HG02678 (cell line): ENCODE measurements at regions not wholly inside any gene's neighbourhood (a gene's known extent, or its start where the extent isn't known, plus 50 kb on each side); places are given as distances from the start of the nearest gene placed in this dataset.

Experiments used
- ATAC-seq: cut with Tn5 transposase; IDR thresholded peaks from one replicate; pipeline ENCODE4 v1.9.1; 2021; ENCODE audit warnings: mild to moderate bottlenecking, moderate library complexity; ENCODE audit not compliant: unreplicated experiment

DNA sequence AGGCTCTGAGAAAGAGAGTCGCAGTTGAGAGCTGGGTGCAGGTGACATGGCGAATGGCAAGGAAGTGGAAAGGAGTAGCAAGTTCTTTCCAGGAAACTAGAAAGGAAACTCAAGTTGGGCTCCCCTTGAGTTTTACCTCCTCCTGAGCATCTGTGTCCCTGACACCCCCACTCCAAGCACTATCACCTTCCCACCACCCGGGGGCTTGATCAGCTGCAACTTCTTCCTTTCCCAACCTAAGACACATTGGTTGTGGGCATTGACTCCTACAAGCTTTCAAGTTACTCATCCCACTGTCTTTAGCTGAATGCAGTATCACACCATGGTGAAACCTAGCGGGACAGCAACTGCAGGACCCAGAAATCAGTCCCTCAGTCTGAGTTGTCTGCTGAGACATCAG, 256.6 kb upstream of the NR2F2 start:
- ATAC-seq: no peak

DNA sequence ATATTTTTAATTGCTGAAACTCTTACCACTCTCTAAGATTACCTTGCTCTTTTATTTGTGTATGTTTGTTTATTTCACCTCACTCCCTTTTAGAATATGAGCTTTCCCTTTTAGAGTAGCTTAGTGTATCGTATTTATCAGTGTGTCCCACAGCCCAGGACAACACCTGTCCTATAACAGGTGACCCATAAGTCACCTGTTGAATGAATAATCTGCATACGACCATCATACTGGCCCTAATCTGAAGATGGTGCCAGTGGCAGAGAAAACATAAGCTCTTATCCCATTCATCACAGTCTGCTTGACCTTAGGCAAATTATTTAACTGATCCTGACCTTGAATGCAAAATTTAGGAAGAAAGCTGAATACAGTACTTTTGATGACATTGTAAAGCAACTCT, 254.6 kb upstream of the NR2F2 start:
- ATAC-seq: no peak

DNA sequence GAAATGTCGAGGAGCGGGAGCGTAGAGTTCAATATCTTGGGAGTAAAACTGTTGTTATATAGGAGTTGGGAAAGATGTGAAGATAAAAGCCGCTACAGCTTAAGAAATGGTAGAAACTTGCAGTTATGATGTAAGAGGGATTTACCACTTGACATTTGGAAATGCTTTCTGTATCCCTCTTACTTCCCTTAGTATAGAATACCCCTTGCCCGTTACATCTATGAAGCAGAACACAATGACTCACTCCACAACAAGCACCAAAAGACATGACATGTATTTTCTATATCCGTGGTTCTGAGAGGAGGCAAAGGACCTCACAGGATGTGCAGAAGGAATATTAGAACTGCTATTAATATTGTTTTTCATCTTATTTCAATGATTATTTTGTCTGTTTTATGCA, 254.2 kb upstream of the NR2F2 start:
- ATAC-seq: no peak

DNA sequence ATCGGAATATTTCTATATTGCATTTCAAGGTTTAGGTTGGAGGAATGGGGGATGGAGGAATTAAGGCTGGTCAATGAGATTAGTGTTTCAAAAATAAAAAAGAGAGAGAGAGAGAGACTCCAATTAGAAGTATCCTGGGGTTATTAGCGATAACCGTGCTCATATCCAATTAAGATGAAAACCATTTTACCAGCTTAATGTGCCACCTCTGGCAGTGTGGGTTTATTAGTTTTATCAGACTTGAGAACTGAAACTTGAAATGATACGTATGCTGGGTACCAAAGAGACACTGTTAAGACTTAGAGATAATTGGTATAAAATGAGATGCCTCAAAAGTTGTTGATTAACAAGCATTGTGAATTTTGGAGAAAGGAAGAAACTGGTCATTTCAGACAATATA, 251.5 kb upstream of the NR2F2 start:
- no peak for ATAC-seq

DNA sequence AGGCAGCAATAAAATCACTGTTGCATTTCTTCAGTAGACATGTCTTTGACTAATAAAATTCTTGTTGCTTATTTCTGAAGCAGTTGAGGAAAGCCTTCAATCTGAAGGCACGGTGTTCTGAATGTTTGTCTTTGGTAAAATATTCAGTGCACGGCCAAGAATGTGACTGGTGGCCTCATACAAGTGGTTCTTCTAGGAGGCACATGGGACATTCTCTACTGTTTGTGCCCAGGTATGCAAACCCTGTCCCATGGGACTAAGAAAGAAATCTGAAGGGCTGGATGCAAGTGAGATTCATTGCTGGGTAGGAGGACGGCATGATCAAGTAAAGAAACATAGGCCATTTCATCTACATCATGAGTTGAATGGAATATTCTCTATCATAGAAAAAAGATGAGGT, 250.6 kb upstream of the NR2F2 start:
- no peak for ATAC-seq

DNA sequence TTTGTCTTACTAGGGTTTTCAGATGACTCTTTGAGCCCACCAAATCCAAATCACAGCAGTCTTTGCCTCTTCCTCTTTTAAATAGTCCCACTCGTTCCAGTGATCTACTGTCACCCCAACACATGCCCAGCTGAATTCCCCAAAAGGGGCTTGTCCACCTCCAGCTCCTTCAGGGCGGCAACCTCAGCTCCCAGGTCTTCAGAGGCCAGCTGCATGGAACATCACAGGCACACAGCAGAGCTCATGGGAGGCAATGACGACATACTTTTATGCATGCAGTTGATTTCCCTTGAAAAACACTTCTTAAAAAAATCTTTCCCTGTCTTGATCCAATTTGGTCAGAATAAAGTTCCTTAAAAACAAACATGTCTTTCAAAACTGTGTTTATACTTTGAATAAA, 244.3 kb upstream of the NR2F2 start:
- no peak for ATAC-seq

DNA sequence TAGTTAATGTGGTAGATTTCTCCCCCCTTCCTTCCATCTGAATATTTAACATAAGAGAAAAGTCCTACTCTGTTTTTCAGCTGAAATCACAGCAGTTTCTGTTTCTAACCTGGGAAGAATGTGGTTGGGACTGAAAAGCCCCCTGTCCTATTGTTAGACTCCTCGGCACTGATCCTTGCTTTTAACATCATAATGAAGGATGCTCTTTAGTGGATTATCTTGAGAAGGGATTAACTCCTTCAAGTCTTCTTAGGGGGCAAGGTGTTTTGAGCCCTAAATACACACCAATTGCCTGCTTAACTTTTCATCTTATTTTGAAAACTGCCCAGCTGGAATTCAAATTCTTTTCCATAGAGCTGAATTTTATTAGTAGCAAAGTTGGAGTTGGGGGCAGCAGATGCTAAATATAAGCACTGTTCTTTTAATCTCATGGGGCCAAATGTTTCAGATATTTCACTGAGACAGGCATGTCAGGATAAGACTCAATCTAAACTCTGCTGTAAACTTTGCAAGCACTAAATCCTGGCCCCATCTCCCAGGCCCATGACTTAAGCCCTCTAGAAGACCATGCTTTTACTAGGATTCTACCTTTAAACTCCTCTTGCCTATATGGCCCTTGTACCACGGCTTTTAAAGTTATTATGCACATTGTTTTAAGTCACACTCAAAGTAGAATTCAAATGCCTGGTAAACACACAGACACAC, 243.2 kb upstream of the NR2F2 start:
- no peak for ATAC-seq

DNA sequence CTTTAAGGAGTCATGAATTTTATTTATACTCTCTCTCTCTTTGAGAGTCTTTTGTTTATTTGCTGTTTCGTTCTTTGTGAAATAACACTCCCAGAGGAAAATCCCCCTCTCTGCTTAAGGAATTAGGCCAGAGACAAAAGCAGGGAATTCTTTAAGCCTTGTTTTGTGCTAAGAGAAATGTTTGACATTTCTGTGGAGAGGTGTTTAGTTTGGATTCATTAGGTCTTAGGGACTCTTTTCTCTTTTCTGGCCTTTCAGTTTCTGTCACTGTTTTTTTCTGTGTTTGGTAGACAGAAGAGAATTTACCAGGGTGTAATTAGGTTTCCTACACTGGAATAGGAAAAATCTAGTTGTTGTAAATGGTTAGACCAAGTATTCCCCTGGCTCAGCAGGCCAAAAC, 241.8 kb upstream of the NR2F2 start:
- no peak for ATAC-seq

DNA sequence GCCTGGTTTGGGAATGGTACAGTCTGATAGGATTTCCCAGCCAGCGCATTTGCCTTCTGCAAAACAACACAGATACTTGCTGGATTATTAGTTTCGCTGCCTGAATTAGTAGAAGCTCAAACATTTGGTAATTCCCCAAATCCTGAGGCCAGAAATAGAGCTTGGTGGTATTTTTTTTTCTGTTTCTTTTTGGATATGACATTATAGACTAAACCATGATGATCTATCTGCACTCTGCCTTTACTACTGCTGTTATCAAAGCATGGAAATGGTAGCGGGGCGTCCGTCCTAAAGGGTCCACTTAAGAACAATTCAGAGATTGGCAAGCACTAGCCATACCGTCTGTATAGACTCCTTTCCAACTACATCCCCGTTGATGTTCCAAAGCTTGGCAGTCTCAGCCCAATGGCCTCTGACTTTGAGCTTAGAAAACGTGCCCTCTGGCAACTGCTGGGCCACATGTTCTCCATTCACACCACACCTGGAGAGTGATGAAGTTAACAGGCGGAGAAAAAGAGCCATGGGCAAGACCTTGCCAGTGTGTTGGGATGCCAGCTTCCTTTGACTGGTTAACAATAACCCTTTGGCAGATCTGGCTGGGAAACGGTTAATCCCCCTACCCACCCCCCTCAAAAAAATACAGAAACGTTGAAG, 241.0 kb upstream of the NR2F2 start:
- ATAC-seq: no peak

DNA sequence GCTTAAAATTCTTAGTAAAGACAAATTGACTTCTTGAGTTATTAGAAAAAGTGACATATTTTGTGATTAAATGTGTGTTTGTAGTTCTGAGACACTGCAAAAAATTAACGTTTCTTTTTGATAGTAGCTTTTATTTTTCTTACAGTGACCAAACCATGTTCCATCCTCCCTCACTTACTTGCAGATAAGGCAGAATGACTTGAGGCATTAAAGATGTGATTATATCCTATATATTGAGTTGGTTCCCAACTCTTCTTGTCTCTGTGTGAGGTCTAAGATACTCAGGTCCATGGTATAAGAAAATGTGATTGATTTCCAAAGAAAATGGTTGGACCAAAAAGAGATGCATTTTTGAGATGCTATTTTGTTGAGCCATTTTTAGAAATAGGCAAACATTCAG, 238.3 kb upstream of the NR2F2 start:
- ATAC-seq: no peak

DNA sequence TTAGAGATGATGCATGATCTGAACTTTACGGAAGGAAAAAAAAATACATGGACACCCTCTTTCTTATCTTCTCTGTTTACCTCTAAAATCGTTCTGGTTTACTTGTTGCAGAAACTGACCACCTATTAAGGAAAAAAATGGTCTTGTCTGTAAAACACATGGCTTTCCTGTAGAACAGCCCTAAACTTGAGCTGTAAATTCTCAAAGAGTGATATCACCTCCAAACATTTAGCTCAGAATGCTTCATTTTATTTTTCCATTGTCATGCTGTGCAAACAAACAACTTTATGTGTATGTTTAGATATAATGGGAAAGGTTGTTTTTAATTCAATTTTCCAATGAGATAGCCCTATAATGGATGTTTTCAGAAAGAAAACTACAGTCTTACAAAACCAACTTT, 237.4 kb upstream of the NR2F2 start:
- ATAC-seq: no peak

DNA sequence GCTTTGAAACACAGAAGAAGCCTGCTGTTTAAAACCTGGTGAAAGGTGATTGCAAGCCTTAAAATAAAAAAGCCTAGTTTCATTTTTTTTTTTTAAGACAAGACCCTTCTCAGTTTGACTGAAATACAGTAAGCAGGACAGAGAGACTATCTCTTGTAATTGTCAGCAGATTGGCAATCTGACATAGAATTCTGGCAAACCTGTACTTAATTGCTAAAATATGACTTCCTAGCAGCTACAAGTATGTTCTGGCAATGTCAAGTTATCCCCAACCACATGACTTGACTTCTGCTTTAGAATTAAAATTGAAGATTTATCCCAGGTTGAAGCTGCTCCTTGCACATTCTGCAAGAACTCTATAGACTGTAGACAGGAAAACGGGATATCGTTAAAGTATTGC, 232.8 kb upstream of the NR2F2 start:
- ATAC-seq: no peak

DNA sequence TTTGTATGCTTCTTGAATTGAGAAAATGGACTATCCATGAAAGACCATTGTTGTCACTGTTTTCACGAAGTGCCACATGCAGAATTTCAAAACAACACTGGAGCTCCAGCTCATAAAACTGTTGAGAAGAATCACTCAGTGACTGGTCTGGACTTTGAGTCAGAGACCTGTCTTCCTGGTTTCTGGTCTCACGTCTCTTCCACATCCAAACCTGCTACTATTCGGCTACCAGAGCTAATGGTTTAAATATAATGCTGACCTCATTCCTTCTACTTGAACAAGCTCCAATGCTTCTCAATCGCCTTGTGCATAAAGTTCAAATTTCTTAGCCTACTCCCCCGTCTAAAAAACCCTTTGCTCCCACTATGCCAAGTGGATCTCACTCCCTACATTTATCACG, 227.9 kb upstream of the NR2F2 start:
- ATAC-seq: no peak

DNA sequence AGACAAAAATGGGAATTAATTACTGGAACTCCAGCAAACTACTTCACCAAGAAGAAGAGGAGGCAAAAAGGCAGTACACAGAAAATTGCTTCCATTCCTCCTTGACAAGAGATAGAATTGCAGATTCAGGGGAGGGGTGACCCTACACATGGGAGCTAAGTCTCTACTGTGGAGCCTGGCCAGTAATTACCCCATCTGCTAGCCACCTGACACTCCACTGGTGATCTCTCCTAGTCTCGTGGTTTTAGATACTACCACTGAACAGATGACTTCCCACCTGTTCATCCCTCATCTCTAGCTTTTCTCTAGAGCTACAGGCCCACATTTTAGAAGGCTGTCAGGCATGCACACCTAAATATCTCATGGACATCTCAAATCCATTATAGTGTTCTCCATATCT, 224.3 kb upstream of the NR2F2 start:
- ATAC-seq: no peak

DNA sequence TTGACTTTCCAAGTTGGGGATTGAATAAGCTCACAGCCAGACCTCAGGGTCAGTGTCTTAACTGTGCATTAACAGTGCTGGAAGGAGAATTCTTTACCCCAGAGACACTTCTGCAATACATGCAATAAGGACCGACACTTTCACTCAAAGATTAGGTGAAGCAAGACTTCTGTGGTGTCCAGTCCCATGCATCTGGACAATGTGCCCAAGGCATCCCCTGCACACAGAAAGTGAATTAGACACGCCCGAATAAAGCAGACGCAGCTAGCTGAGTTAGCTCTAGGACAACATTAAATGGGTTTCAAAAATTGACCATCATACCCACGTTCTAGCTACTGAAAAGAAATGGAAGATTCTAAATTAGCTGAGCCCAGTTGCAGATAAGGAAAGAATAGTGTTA, 223.9 kb upstream of the NR2F2 start:
- no peak for ATAC-seq

DNA sequence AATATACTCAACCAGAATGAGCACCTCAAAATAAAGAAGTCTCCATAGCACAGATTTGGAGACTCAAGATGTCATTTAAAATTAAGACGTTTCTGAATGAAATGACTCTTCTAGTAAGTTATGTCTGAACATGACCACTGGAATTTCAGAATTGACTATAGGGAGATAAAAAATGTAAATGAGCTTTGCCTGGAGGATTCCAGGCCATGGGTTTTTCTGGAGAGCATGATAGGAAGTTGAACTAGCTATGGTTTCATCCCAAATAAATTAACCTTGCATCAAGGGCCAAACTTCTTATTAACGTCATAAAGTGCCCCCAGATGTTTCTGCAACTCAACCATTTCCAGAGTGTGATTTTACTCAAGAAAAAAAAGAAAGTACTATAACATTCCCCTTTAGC, 222.6 kb upstream of the NR2F2 start:
- ATAC-seq: no peak

DNA sequence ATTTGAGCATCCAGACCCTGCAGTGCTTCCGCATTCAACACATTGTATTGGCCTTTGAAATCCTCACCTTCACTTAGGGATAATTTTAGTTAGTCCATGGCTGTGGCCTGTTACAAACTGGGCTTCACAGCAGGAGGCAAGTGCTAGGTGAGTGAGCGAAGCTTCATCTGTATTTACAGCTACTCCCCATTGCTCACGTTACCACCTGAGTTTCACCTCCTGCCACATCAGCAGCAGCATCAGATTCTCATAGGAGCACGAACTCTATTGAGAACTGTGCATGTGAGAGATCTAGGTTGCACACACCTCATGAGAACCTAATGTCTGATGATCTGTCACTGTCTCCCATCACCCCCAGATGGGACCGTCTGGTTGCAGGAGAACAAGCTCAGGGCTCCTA, 222.1 kb upstream of the NR2F2 start:
- no peak for ATAC-seq

DNA sequence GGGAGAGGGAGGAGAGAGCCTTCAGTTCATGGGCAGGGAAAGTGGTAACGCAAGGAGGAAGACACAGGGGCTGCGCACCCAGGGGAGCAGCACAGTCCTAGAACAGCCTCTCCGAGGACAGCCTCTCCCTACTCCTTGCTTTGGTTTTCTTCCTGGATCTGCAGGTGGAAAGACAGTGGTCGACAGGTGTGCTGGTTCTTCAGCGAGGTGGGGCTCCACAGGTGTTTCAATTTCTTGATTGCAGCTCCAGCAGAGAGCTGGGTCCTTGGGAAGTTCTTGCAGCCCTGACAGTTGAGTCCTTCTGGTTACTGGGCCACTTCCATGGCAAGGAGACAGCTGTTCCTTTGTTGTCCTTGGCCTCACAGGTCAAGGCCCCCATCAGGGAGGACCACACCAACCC, 220.7 kb upstream of the NR2F2 start:
- no peak for ATAC-seq

DNA sequence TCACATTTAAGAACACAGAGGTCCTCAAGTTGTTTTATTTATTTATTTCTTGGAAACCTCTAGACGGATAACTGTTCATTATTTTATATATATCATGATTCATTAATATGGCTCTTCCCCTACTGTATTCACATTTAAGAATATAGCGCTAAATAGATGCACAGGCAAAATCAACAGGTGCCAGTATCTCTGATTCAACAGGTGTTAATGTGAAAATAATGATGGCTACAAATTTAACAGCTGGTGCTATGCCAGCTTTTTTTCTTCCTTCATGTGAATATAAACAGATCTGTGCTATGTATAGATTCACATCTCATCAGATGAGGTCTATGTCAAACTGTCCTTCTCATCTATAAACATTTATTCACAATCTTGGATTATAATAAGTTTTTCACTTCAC, 218.5 kb upstream of the NR2F2 start:
- no peak for ATAC-seq

DNA sequence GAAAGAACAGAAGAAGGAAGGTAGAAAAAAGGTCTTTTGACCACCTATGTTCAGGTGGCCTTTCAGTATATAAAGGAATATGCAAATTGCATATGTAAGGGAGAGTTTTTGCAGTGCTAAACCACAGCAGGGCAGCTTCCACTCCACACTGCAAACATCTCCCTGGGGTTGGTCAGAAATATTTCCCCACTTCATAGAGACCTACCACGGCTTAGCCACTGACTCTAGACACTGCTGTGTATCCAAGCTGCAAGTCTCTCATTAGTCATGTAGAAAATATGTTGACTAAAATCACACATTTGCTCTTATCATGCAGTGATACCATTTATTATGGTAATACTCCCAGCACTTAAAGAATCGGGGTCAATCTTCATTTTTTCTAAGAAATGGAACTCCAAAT, 214.9 kb upstream of the NR2F2 start:
- no peak for ATAC-seq

DNA sequence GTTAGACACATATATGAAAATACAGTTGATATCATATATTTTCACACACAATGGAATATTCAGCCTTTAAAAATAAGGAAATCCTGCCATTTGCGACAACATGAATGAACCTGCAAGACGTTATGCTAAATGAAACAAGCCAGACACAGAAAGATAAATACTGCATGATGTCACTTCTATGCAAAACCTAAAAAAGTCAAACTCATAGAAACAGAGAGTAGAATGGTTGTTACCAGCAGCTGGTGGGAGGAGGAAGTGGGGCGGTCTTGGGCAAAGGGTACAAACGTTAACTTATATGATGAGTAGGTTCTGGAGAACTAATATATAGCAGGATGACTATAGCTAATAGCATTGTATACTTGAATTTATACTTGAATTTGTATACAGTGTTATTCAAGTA, 213.2 kb upstream of the NR2F2 start:
- ATAC-seq: no peak

DNA sequence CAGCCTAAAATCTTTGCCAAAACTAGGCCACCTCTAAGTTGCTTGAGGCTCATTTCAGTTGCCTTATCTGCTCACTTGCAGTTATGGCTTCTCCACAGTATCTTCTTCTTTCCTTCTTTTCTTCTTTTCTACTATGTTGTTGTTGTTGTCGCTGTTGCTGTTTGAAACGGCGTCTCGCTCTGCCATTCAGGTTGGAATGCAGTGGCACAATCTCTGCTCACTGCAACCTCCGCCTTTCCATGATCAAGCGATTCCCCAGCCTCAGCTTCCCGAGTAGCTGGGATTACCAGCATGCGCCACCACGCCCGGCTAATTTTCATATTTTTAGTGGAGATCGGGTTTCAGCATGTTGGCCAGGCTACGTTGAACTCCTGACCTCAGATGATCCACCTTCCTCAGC, 210.8 kb upstream of the NR2F2 start:
- ATAC-seq: no peak
